MM.1S (cell line): ENCODE measurements at regions not wholly inside any gene's neighbourhood (a gene's known extent, or its start where the extent isn't known, plus 50 kb on each side); places are given as distances from the start of the nearest gene placed in this dataset.

Source experiments
- DNase-seq: peaks from one replicate; pipeline ENCODE4 v3.0.0-alpha.2; 2015
- H2AFZ ChIP-seq: fragments of 300-600 bp; sonication (generic); 2 replicates; pipeline ENCODE4 v1.6.0; 2016; ENCODE audit warnings: antibody characterized with exemption, low read length
- H3F3A ChIP-seq: fragments of 300-600 bp; sonication (generic); 2 replicates; pipeline ENCODE4 v1.6.1; 2016; ENCODE audit warnings: mild to moderate bottlenecking, antibody characterized with exemption, low read length, moderate library complexity, mixed read lengths; ENCODE audit not compliant: insufficient read depth
- H3K27ac ChIP-seq: fragments of 300-600 bp; sonication (generic); 2 replicates; pipeline ENCODE4 v1.5.1; 2016; ENCODE audit warnings: mild to moderate bottlenecking, low read length
- H3K27me3 ChIP-seq: fragments of 300-600 bp; sonication (generic); replicated peaks from 2 replicates; pipeline ENCODE4 v1.6.0; 2016; ENCODE audit warnings: low read length; ENCODE audit not compliant: insufficient read depth
- H3K36me3 ChIP-seq: fragments of 300-600 bp; sonication (generic); replicated peaks from 2 replicates; pipeline ENCODE4 v1.6.1; 2016; ENCODE audit warnings: mild to moderate bottlenecking, low read length, mixed read lengths; ENCODE audit not compliant: insufficient read depth
- H3K4me1 ChIP-seq: fragments of 300-600 bp; sonication (generic); 2 replicates; pipeline ENCODE4 v1.6.1; 2016; ENCODE audit warnings: low read length, mixed read lengths
- H3K4me2 ChIP-seq: fragments of 300-600 bp; sonication (generic); 2 replicates; pipeline ENCODE4 v1.6.0; 2016; ENCODE audit warnings: low read depth, low read length
- H3K4me3 ChIP-seq: fragments of 300-600 bp; sonication (generic); 2 replicates; pipeline ENCODE4 v1.5.1; 2016; ENCODE audit warnings: low read length, mixed read lengths
- H3K79me2 ChIP-seq: fragments of 300-600 bp; sonication (generic); 2 replicates; pipeline ENCODE4 v1.6.1; 2016; ENCODE audit warnings: mixed run types, low read length, mixed read lengths
- H3K9ac ChIP-seq: fragments of 300-600 bp; sonication (generic); 2 replicates; pipeline ENCODE4 v1.6.1; 2016; ENCODE audit warnings: low read length, mixed read lengths
- H3K9me2 ChIP-seq: fragments of 300-600 bp; sonication (generic); replicated peaks from 2 replicates; pipeline ENCODE4 v1.6.1; 2016; ENCODE audit warnings: mild to moderate bottlenecking, low read length, mixed read lengths; ENCODE audit not compliant: insufficient read depth
- H3K9me3 ChIP-seq: fragments of 300-600 bp; sonication (generic); replicated peaks from 2 replicates; pipeline ENCODE4 v1.6.1; 2016; ENCODE audit warnings: mild to moderate bottlenecking, low read length, mixed read lengths; ENCODE audit not compliant: insufficient read depth
- H4K20me1 ChIP-seq: fragments of 300-600 bp; sonication (generic); 2 replicates; pipeline ENCODE4 v1.6.1; 2016; ENCODE audit warnings: mild to moderate bottlenecking, low read length, moderate library complexity, mixed read lengths; ENCODE audit not compliant: insufficient read depth
- CTCF ChIP-seq: fragments of 300-600 bp; sonication (generic); IDR thresholded peaks from 2 replicates; pipeline ENCODE4 v1.5.1; 2016; ENCODE audit warnings: antibody characterized with exemption, low read length, mixed read lengths
- EZH2 ChIP-seq: fragments of 300-600 bp; sonication (generic); optimal IDR thresholded peaks from 2 replicates; pipeline ENCODE3; 2017; ENCODE audit warnings: low read depth, mild to moderate bottlenecking, antibody characterized with exemption, low read length, mixed read lengths
- EZH2phosphoT487 ChIP-seq: fragments of 300-600 bp; sonication (generic); IDR thresholded peaks from 2 replicates; pipeline ENCODE4 v1.6.1; 2018; ENCODE audit warnings: antibody characterized with exemption, low read length

GRCh38 chr14:58776516-58776915 lies 138.8 kb downstream of the DACT1 start:
- no peak overlapping the region for H3K27ac ChIP-seq
- H3K4me3 ChIP-seq: no peak overlapping the region
- no peaks in the 10 kb centered on the region for H4K20me1 ChIP-seq
- H3F3A ChIP-seq: no peaks in the 10 kb centered on the region
- TF ChIP-seq EZH2: no peak
- TF ChIP-seq EZH2phosphoT487: no peak
- no peak for TF ChIP-seq CTCF
- no peak overlapping the region for H3K4me2 ChIP-seq
- no peak overlapping the region for H3K9ac ChIP-seq
- H2AFZ ChIP-seq: no peak overlapping the region
- no peaks in the 10 kb centered on the region for H3K79me2 ChIP-seq
- H3K4me1 ChIP-seq: no peaks in the 10 kb centered on the region
- no peaks in the 10 kb centered on the region for H3K9me2 ChIP-seq
- no peaks in the 10 kb centered on the region for H3K9me3 ChIP-seq
- H3K36me3 ChIP-seq: no peaks in the 10 kb centered on the region
- H3K27me3 ChIP-seq: no peaks in the 10 kb centered on the region
- no peak for DNase-seq

GRCh38 chr14:58777541-58777979 lies 139.8 kb downstream of the DACT1 start:
- Histone ChIP-seq H3K9me3 (no peaks in the 10 kb centered on the region), H3K36me3 (no peaks in the 10 kb centered on the region), H3K9me2 (no peaks in the 10 kb centered on the region), H3K27ac (no peak overlapping the region), H3K4me3 (no peak overlapping the region), H3K79me2 (no peaks in the 10 kb centered on the region), H4K20me1 (no peaks in the 10 kb centered on the region), H3K4me1 (no peaks in the 10 kb centered on the region), H3K9ac (no peak overlapping the region), H3F3A (no peaks in the 10 kb centered on the region), H2AFZ (no peak overlapping the region), H3K27me3 (no peaks in the 10 kb centered on the region), H3K4me2 (no peak overlapping the region)
- TF ChIP-seq CTCF (no peak), EZH2phosphoT487 (no peak), EZH2 (no peak)
- no peak for DNase-seq

- Histone ChIP-seq H3K4me2 (no peak overlapping the region), H4K20me1 (no peaks in the 10 kb centered on the region), H3K9ac (no peak overlapping the region), H3K79me2 (no peaks in the 10 kb centered on the region), H3K9me3 (no peaks in the 10 kb centered on the region), H3K9me2 (no peaks in the 10 kb centered on the region), H3K4me3 (no peak overlapping the region), H2AFZ (no peak overlapping the region), H3K27me3 (no peaks in the 10 kb centered on the region), H3F3A (no peaks in the 10 kb centered on the region), H3K4me1 (no peaks in the 10 kb centered on the region), H3K27ac (no peak overlapping the region), H3K36me3 (no peaks in the 10 kb centered on the region)
- no peak for DNase-seq
- TF ChIP-seq CTCF: no peak
- TF ChIP-seq EZH2: no peak
- TF ChIP-seq EZH2phosphoT487: no peak
These were observed 140.4 kb downstream of the DACT1 start for GRCh38 chr14:58778202-58778601.
